ENCODE measurements at regions not wholly inside any gene's neighbourhood (a gene's known extent, or its start where the extent isn't known, plus 50 kb on each side); places are given as distances from the start of the nearest gene placed in this dataset.

GRCh38 chr11:134612140-134613030 is 200.3 kb upstream of the B3GAT1 start:
- H3K9me3 Mint-ChIP-seq (ENCODE audit: unreplicated experiment), result peaks cover 21% of the 10 kb centered on the region
- no peak overlapping the region for H3K4me3 Mint-ChIP-seq (ENCODE audit: unreplicated experiment)
- BruUV-seq (replicated peaks), result no TSS peak
- no peaks in the 10 kb centered on the region for H3K4me1 Mint-ChIP-seq (ENCODE audit: insufficient read depth, unreplicated experiment)
- H3K36me3 Mint-ChIP-seq (ENCODE audit: insufficient read depth, unreplicated experiment), result no peaks in the 10 kb centered on the region
- intact Hi-C loops (cut with micrococcal nuclease), result no loop called here
- no peak overlapping the region for H3K27ac Mint-ChIP-seq (ENCODE audit: low read depth, unreplicated experiment)
- H3K27me3 Mint-ChIP-seq (ENCODE audit: insufficient read depth, unreplicated experiment), result no peaks in the 10 kb centered on the region
- DNase-seq (ENCODE audit: unreplicated experiment), result no peak
- POLR2A ChIA-PET, result no interaction called here
- CTCF ChIA-PET, result no interaction called here
- TF ChIP-seq CTCF (IDR thresholded peaks at IDR 0.05; ENCODE audit: unreplicated experiment), result no peak

- BruUV-seq (replicated peaks), result no TSS peak
- H3K9me3 Mint-ChIP-seq (ENCODE audit: unreplicated experiment), result peaks cover 14% of the 10 kb centered on the region
- no peak for TF ChIP-seq CTCF (IDR thresholded peaks at IDR 0.05; ENCODE audit: unreplicated experiment)
- ChIA-PET POLR2A (no interaction called here), CTCF (no interaction called here)
- intact Hi-C loops (cut with micrococcal nuclease), result no loop called here
- H3K27ac Mint-ChIP-seq (ENCODE audit: low read depth, unreplicated experiment), result no peak overlapping the region
- no peaks in the 10 kb centered on the region for H3K36me3 Mint-ChIP-seq (ENCODE audit: insufficient read depth, unreplicated experiment)
- no peak for DNase-seq (ENCODE audit: unreplicated experiment)
- H3K4me1 Mint-ChIP-seq (ENCODE audit: insufficient read depth, unreplicated experiment), result no peaks in the 10 kb centered on the region
- H3K4me3 Mint-ChIP-seq (ENCODE audit: unreplicated experiment), result no peak overlapping the region
- no peaks in the 10 kb centered on the region for H3K27me3 Mint-ChIP-seq (ENCODE audit: insufficient read depth, unreplicated experiment)
These were observed 199.5 kb upstream of the B3GAT1 start for GRCh38 chr11:134611537-134611936.

GRCh38 chr11:134610116-134610910 is 198.3 kb upstream of the B3GAT1 start:
- no TSS peak for BruUV-seq (replicated peaks)
- H3K9me3 Mint-ChIP-seq (ENCODE audit: unreplicated experiment), result peaks cover 18% of the 10 kb centered on the region
- intact Hi-C loops (cut with micrococcal nuclease), result no loop called here
- DNase-seq (ENCODE audit: unreplicated experiment), result no peak
- H3K4me3 Mint-ChIP-seq (ENCODE audit: unreplicated experiment), result no peak overlapping the region
- no peak for TF ChIP-seq CTCF (IDR thresholded peaks at IDR 0.05; ENCODE audit: unreplicated experiment)
- no peaks in the 10 kb centered on the region for H3K36me3 Mint-ChIP-seq (ENCODE audit: insufficient read depth, unreplicated experiment)
- ChIA-PET POLR2A (no interaction called here), CTCF (no interaction called here)
- no peak overlapping the region for H3K27ac Mint-ChIP-seq (ENCODE audit: low read depth, unreplicated experiment)
- H3K27me3 Mint-ChIP-seq (ENCODE audit: insufficient read depth, unreplicated experiment), result no peaks in the 10 kb centered on the region
- no peaks in the 10 kb centered on the region for H3K4me1 Mint-ChIP-seq (ENCODE audit: insufficient read depth, unreplicated experiment)

- TF ChIP-seq CTCF (IDR thresholded peaks at IDR 0.05; ENCODE audit: unreplicated experiment), result no peak
- intact Hi-C loops (cut with micrococcal nuclease), result no loop called here
- Mint-ChIP-seq H3K4me3 (ENCODE audit: unreplicated experiment) (no peak overlapping the region), H3K36me3 (ENCODE audit: insufficient read depth, unreplicated experiment) (no peaks in the 10 kb centered on the region), H3K27ac (ENCODE audit: low read depth, unreplicated experiment) (no peak overlapping the region), H3K27me3 (ENCODE audit: insufficient read depth, unreplicated experiment) (no peaks in the 10 kb centered on the region), H3K9me3 (ENCODE audit: unreplicated experiment) (peaks cover 18% of the 10 kb centered on the region), H3K4me1 (ENCODE audit: insufficient read depth, unreplicated experiment) (no peaks in the 10 kb centered on the region)
- POLR2A ChIA-PET, result no interaction called here
- DNase-seq (ENCODE audit: unreplicated experiment), result no peak
- CTCF ChIA-PET, result interaction anchor here (0.5 kb wide), 1 partner anchor 1928 kb away, joined by 3 read pairs; no protein-coding TSS in a partner anchor
- no TSS peak for BruUV-seq (replicated peaks)
These were observed 197.5 kb upstream of the B3GAT1 start for GRCh38 chr11:134609361-134610115.

All from MCF 10A (cell line).